B cell (primary cell): ENCODE measurements at regions not wholly inside any gene's neighbourhood (a gene's known extent, or its start where the extent isn't known, plus 50 kb on each side); places are given as distances from the start of the nearest gene placed in this dataset.

Experiments used
- EZH2 ChIP-seq: IDR thresholded peaks from 2 replicates; pipeline ENCODE4 v1.6.1; 2012; ENCODE audit warnings: borderline replicate concordance, low read depth, mild to moderate bottlenecking, moderate library complexity, low read length; ENCODE audit not compliant: insufficient read depth, poor library complexity, severe bottlenecking
- TF ChIP-seq, protein P1 (sequence below): fragments of 200-600 bp; IDR thresholded peaks from one replicate; pipeline ENCODE4 v1.8.0; 2022; ENCODE audit warnings: antibody characterized with exemption, mild to moderate bottlenecking

DNA sequence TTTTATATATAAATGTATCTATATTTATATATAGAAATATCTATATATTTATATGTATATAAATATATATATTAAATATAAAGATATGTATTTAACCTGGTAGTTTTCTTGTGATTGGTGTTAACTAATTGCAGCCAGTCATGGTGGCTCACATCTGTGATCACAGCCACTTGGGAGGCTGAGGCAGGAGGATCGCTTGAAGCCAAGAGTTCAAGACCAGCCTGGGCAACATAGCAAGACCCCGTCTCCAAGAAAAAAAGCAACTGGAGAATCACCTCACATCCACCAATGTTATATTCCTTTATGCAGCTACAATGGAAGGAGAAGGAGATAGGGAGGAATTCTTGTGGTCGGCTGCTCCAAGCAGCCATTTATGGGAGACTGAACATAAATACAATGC lies 224.9 kb downstream of the BAMBI start:
- no peak for TF ChIP-seq EZH2
- TF ChIP-seq, protein P1, sequence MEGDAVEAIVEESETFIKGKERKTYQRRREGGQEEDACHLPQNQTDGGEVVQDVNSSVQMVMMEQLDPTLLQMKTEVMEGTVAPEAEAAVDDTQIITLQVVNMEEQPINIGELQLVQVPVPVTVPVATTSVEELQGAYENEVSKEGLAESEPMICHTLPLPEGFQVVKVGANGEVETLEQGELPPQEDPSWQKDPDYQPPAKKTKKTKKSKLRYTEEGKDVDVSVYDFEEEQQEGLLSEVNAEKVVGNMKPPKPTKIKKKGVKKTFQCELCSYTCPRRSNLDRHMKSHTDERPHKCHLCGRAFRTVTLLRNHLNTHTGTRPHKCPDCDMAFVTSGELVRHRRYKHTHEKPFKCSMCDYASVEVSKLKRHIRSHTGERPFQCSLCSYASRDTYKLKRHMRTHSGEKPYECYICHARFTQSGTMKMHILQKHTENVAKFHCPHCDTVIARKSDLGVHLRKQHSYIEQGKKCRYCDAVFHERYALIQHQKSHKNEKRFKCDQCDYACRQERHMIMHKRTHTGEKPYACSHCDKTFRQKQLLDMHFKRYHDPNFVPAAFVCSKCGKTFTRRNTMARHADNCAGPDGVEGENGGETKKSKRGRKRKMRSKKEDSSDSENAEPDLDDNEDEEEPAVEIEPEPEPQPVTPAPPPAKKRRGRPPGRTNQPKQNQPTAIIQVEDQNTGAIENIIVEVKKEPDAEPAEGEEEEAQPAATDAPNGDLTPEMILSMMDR, result no peak
